SJSA1 (cell line): ENCODE measurements at regions not wholly inside any gene's neighbourhood (a gene's known extent, or its start where the extent isn't known, plus 50 kb on each side); places are given as distances from the start of the nearest gene placed in this dataset.

Experiments used
- DNase-seq, 2 experiments: peaks; one replicate each; pipeline ENCODE4 v3.0.0-alpha.2; 2015 to 2020; ENCODE audit warnings: low spot score in 2 of 2, low read depth in 1 of 2
- H3K27ac ChIP-seq: fragments of 250-450 bp; sonication (Bioruptor Pico); 2 replicates; pipeline ENCODE4 v1.5.1; 2020; ENCODE audit warnings: mild to moderate bottlenecking, moderate library complexity
- H3K27me3 ChIP-seq: fragments of 250-450 bp; sonication (Bioruptor Pico); replicated peaks from 2 replicates; pipeline ENCODE4 v1.5.1; 2020; ENCODE audit warnings: mild to moderate bottlenecking, moderate library complexity
- H3K36me3 ChIP-seq: fragments of 250-450 bp; sonication (Bioruptor Pico); 2 replicates; pipeline ENCODE4 v1.5.1; 2020; ENCODE audit warnings: mild to moderate bottlenecking
- H3K4me1 ChIP-seq: fragments of 250-450 bp; sonication (Bioruptor Pico); replicated peaks from 2 replicates; pipeline ENCODE4 v1.6.1; 2021; ENCODE audit warnings: mild to moderate bottlenecking
- H3K4me3 ChIP-seq: fragments of 250-450 bp; sonication (Bioruptor Pico); 2 replicates; pipeline ENCODE4 v1.5.1; 2020; ENCODE audit warnings: mild to moderate bottlenecking
- H3K9me3 ChIP-seq: fragments of 250-450 bp; sonication (Bioruptor Pico); replicated peaks from 2 replicates; pipeline ENCODE4 v1.5.1; 2020; ENCODE audit warnings: mild to moderate bottlenecking

- Histone ChIP-seq H3K27ac (no peak overlapping the region), H3K9me3 (no peaks in the 10 kb centered on the region), H3K36me3 (no peaks in the 10 kb centered on the region), H3K4me1 (no peaks in the 10 kb centered on the region), H3K4me3 (no peak overlapping the region), H3K27me3 (no peaks in the 10 kb centered on the region)
- DNase-seq, result no peak
These were observed 67.6 kb upstream of the CES5A start for GRCh38 chr16:55942821-55943220.

GRCh38 chr16:55941552-55941951 is 66.4 kb upstream of the CES5A start:
- Histone ChIP-seq H3K9me3 (no peaks in the 10 kb centered on the region), H3K4me1 (no peaks in the 10 kb centered on the region), H3K27me3 (no peaks in the 10 kb centered on the region), H3K27ac (no peak overlapping the region), H3K36me3 (no peaks in the 10 kb centered on the region), H3K4me3 (no peak overlapping the region)
- no peak for DNase-seq

- Histone ChIP-seq H3K36me3 (no peaks in the 10 kb centered on the region), H3K27ac (no peak overlapping the region), H3K27me3 (no peaks in the 10 kb centered on the region), H3K9me3 (no peaks in the 10 kb centered on the region; the same call in 1 of the 2 replicates), H3K4me1 (no peaks in the 10 kb centered on the region), H3K4me3 (no peak overlapping the region)
- no peak for DNase-seq
These were observed 63.0 kb upstream of the CES5A start for GRCh38 chr16:55938126-55938525.

GRCh38 chr16:55933038-55933437 is 57.9 kb upstream of the CES5A start:
- Histone ChIP-seq H3K4me3 (no peak overlapping the region), H3K36me3 (no peaks in the 10 kb centered on the region), H3K9me3 (no peaks in the 10 kb centered on the region; the same call in 1 of the 2 replicates), H3K27ac (no peak overlapping the region), H3K4me1 (no peaks in the 10 kb centered on the region), H3K27me3 (no peaks in the 10 kb centered on the region)
- DNase-seq, result no peak

GRCh38 chr16:55930036-55930435 is 54.9 kb upstream of the CES5A start:
- no peaks in the 10 kb centered on the region for H3K36me3 ChIP-seq
- no peaks in the 10 kb centered on the region for H3K27me3 ChIP-seq
- no peak for DNase-seq
- no peaks in the 10 kb centered on the region; the same call in 1 of the 2 replicates for H3K9me3 ChIP-seq
- no peak overlapping the region for H3K27ac ChIP-seq
- no peak overlapping the region for H3K4me3 ChIP-seq
- no peaks in the 10 kb centered on the region for H3K4me1 ChIP-seq

- H3K27ac ChIP-seq, result no peak overlapping the region
- H3K4me1 ChIP-seq, result no peaks in the 10 kb centered on the region
- no peaks in the 10 kb centered on the region for H3K36me3 ChIP-seq
- no peak overlapping the region for H3K4me3 ChIP-seq
- no peak for DNase-seq
- no peaks in the 10 kb centered on the region for H3K27me3 ChIP-seq
- no peaks in the 10 kb centered on the region; the same call in 1 of the 2 replicates for H3K9me3 ChIP-seq
These were observed 54.0 kb upstream of the CES5A start for GRCh38 chr16:55929181-55929580.

GRCh38 chr16:55925242-55925641 is 50.1 kb upstream of the CES5A start:
- Histone ChIP-seq H3K4me1 (no peaks in the 10 kb centered on the region), H3K27me3 (no peaks in the 10 kb centered on the region), H3K27ac (no peak overlapping the region), H3K36me3 (no peaks in the 10 kb centered on the region), H3K4me3 (no peak overlapping the region), H3K9me3 (no peaks in the 10 kb centered on the region)
- DNase-seq, result no peak
